ENCODE measurements at regions not wholly inside any gene's neighbourhood (a gene's known extent, or its start where the extent isn't known, plus 50 kb on each side); places are given as distances from the start of the nearest gene placed in this dataset.
A peak's percentile ranks its signal among the peaks of the same experiment; 100 is the strongest.

DNA sequence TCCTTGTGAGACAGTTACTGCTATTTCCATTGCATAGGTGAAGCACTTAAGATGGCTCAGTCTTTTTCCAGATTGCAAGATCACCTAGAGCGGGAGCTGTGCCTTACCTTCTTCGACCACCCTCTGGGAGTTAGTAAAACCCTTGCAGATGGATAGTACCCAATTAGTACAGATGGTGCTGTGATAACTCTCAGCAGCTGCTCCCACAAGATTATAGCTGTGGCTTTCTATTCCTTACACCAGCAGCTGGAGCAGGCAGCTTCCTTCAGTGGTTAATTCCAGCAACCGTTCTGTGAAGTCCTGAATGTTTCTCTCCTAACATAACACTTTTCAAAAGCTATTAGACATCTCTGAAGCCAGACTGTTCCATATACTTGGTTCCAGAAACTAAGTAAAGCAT, 796.8 kb downstream of the XPNPEP1 start (continued):
- TF ChIP-seq, protein P1, sequence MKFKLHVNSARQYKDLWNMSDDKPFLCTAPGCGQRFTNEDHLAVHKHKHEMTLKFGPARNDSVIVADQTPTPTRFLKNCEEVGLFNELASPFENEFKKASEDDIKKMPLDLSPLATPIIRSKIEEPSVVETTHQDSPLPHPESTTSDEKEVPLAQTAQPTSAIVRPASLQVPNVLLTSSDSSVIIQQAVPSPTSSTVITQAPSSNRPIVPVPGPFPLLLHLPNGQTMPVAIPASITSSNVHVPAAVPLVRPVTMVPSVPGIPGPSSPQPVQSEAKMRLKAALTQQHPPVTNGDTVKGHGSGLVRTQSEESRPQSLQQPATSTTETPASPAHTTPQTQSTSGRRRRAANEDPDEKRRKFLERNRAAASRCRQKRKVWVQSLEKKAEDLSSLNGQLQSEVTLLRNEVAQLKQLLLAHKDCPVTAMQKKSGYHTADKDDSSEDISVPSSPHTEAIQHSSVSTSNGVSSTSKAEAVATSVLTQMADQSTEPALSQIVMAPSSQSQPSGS (CRISPR knock-in tag; IDR thresholded peaks at IDR 0.05; ENCODE audit: borderline replicate concordance, low read depth), result no peak
- TF ChIP-seq IRF2 (CRISPR knock-in tag; IDR thresholded peaks at IDR 0.05; ENCODE audit: borderline replicate concordance, low read depth), result no peak

DNA sequence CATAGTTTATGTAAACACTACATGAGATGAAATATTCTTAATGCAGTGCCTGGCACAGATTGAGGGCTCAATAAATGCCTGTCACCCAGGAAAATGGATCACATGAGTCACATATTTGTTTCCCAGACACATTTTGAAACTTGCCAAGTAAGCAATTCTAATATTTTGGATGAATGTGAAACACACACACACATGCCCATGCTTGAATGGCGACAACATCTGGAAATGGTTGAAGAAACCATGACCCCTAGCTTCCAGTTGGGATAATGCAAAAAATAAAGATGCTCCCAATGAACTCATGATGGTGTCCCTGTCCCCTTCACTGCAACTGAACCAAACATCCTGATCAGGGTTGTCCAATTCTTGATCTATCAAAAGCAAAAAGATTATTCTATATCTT, 797.3 kb downstream of the XPNPEP1 start:
- CTCF ChIA-PET, result interaction anchor here (1.1 to 1.3 kb wide), 2 partner anchors 19 to 214 kb away, joined by 3 to 5 read pairs; no protein-coding TSS in a partner anchor
- Mint-ChIP-seq H3K36me3 (no peaks in the 10 kb centered on the region), H3K27ac (no peak overlapping the region), H3K4me3 (no peak overlapping the region), H3K4me1 (no peaks in the 10 kb centered on the region), H3K27me3 (ENCODE audit: low read depth) (no peaks in the 10 kb centered on the region), H3K9me3 (peaks cover 11% of the 10 kb centered on the region)
- POLR2A ChIA-PET, result no interaction called here
- ATAC-seq (peak; percentile 74), DNase-seq (ENCODE audit: low spot score) (no peak)
- TF ChIP-seq HMGA2 (CRISPR knock-in tag; IDR thresholded peaks at IDR 0.05) (no peak), ZNF416 (CRISPR knock-in tag; IDR thresholded peaks at IDR 0.05) (no peak), ELF4 (CRISPR knock-in tag; IDR thresholded peaks at IDR 0.05; ENCODE audit: low read depth) (no peak), ZNF219 (CRISPR knock-in tag; IDR thresholded peaks at IDR 0.05; ENCODE audit: borderline replicate concordance) (no peak), SMAD3 (CRISPR knock-in tag; IDR thresholded peaks at IDR 0.05; ENCODE audit: borderline replicate concordance) (no peak), RORB (CRISPR knock-in tag; IDR thresholded peaks at IDR 0.05) (no peak), ATF1 (CRISPR knock-in tag; IDR thresholded peaks at IDR 0.05) (no peak), TCF7 (CRISPR knock-in tag; IDR thresholded peaks at IDR 0.05; ENCODE audit: low read depth) (no peak)
- TF ChIP-seq, protein P2, sequence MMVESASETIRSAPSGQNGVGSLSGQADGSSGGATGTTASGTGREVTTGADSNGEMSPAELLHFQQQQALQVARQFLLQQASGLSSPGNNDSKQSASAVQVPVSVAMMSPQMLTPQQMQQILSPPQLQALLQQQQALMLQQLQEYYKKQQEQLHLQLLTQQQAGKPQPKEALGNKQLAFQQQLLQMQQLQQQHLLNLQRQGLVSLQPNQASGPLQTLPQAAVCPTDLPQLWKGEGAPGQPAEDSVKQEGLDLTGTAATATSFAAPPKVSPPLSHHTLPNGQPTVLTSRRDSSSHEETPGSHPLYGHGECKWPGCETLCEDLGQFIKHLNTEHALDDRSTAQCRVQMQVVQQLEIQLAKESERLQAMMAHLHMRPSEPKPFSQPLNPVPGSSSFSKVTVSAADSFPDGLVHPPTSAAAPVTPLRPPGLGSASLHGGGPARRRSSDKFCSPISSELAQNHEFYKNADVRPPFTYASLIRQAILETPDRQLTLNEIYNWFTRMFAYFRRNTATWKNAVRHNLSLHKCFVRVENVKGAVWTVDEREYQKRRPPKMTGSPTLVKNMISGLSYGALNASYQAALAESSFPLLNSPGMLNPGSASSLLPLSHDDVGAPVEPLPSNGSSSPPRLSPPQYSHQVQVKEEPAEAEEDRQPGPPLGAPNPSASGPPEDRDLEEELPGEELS (CRISPR knock-in tag; IDR thresholded peaks at IDR 0.05), result no peak
- TF ChIP-seq, protein P3, sequence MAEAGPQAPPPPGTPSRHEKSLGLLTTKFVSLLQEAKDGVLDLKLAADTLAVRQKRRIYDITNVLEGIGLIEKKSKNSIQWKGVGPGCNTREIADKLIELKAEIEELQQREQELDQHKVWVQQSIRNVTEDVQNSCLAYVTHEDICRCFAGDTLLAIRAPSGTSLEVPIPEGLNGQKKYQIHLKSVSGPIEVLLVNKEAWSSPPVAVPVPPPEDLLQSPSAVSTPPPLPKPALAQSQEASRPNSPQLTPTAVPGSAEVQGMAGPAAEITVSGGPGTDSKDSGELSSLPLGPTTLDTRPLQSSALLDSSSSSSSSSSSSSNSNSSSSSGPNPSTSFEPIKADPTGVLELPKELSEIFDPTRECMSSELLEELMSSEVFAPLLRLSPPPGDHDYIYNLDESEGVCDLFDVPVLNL (CRISPR knock-in tag; IDR thresholded peaks at IDR 0.05; ENCODE audit: borderline replicate concordance, low read depth), result no peak

DNA sequence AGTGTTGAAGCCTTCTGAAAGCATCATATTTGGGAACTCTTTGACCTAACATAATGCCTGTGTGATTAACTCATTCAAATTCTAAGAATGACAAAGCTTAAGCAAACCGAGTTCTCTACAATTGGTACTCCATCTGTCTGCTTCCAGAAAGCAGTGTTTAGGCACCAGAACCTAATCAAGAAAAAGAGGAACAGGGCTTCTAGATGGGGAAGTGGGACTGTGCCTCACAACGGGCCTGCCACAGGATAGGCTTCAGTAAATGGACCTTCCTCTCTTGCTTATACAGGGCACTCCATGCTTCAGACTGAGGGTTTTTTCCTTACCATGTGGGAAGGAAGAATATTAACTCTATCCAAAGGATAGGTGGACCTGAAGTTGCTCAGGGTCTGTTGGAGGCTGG, 808.1 kb downstream of the XPNPEP1 start:
- no peaks in the 10 kb centered on the region for H3K4me1 Mint-ChIP-seq
- H3K36me3 Mint-ChIP-seq, result peaks cover 19% of the 10 kb centered on the region
- ATAC-seq (no peak), DNase-seq (ENCODE audit: low spot score) (no peak)
- H3K4me3 Mint-ChIP-seq, result no peak overlapping the region
- peaks cover 6% of the 10 kb centered on the region for H3K27me3 Mint-ChIP-seq (ENCODE audit: low read depth)
- peaks cover 35% of the 10 kb centered on the region for H3K9me3 Mint-ChIP-seq
- no peak overlapping the region for H3K27ac Mint-ChIP-seq
- POLR2A ChIA-PET, result no interaction called here
- TF ChIP-seq IRF2 (CRISPR knock-in tag; IDR thresholded peaks at IDR 0.05; ENCODE audit: borderline replicate concordance, low read depth) (no peak), JAZF1 (CRISPR knock-in tag; IDR thresholded peaks at IDR 0.05) (no peak)
- TF ChIP-seq, protein P4, sequence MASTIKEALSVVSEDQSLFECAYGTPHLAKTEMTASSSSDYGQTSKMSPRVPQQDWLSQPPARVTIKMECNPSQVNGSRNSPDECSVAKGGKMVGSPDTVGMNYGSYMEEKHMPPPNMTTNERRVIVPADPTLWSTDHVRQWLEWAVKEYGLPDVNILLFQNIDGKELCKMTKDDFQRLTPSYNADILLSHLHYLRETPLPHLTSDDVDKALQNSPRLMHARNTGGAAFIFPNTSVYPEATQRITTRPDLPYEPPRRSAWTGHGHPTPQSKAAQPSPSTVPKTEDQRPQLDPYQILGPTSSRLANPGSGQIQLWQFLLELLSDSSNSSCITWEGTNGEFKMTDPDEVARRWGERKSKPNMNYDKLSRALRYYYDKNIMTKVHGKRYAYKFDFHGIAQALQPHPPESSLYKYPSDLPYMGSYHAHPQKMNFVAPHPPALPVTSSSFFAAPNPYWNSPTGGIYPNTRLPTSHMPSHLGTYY (CRISPR knock-in tag; IDR thresholded peaks at IDR 0.05), result no peak
- CTCF ChIA-PET, result no interaction called here

DNA sequence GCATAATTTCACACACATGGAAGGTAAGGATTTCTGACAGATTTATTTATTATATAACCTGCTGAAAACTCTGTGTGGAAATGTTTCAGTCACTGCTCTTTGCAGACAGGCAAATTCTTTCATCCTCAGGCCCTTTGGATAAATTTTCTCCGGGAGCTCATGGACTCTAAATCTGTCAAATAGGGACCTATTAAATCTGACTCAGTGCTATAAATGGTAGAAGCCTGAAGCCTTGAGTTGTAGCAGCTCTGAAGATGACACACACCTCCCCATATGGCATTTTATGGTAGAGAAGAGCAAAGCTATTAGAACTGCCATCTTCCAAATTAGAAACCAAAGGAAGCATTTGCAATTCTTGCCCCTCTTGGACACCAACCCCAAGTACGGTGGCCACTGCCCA, 808.7 kb downstream of the XPNPEP1 start:
- Mint-ChIP-seq H3K4me3 (no peak overlapping the region), H3K4me1 (no peaks in the 10 kb centered on the region), H3K36me3 (peaks cover 19% of the 10 kb centered on the region), H3K27ac (no peak overlapping the region), H3K27me3 (ENCODE audit: low read depth) (peaks cover 11% of the 10 kb centered on the region), H3K9me3 (peaks cover 31% of the 10 kb centered on the region)
- no peak for ATAC-seq
- ChIA-PET CTCF (no interaction called here), POLR2A (no interaction called here)
- no peak for DNase-seq (ENCODE audit: low spot score)
- TF ChIP-seq OVOL2 (CRISPR knock-in tag; IDR thresholded peaks at IDR 0.05; ENCODE audit: borderline replicate concordance), result no peak
- TF ChIP-seq CREM (CRISPR knock-in tag; IDR thresholded peaks at IDR 0.05), result no peak
- TF ChIP-seq FOXJ3 (CRISPR knock-in tag; IDR thresholded peaks at IDR 0.05; ENCODE audit: borderline replicate concordance), result no peak
- TF ChIP-seq, protein P5, sequence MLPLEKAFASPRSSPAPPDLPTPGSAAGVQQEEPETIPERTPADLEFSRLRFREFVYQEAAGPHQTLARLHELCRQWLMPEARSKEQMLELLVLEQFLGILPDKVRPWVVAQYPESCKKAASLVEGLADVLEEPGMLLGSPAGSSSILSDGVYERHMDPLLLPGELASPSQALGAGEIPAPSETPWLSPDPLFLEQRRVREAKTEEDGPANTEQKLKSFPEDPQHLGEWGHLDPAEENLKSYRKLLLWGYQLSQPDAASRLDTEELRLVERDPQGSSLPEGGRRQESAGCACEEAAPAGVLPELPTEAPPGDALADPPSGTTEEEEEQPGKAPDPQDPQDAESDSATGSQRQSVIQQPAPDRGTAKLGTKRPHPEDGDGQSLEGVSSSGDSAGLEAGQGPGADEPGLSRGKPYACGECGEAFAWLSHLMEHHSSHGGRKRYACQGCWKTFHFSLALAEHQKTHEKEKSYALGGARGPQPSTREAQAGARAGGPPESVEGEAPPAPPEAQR (CRISPR knock-in tag; IDR thresholded peaks at IDR 0.05), result no peak
- TF ChIP-seq, protein P6, sequence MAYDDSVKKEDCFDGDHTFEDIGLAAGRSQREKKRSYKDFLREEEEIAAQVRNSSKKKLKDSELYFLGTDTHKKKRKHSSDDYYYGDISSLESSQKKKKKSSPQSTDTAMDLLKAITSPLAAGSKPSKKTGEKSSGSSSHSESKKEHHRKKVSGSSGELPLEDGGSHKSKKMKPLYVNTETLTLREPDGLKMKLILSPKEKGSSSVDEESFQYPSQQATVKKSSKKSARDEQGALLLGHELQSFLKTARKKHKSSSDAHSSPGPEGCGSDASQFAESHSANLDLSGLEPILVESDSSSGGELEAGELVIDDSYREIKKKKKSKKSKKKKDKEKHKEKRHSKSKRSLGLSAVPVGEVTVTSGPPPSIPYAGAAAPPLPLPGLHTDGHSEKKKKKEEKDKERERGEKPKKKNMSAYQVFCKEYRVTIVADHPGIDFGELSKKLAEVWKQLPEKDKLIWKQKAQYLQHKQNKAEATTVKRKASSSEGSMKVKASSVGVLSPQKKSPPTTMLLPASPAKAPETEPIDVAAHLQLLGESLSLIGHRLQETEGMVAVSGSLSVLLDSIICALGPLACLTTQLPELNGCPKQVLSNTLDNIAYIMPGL (CRISPR knock-in tag; IDR thresholded peaks at IDR 0.05), result no peak
- TF ChIP-seq, protein P7, sequence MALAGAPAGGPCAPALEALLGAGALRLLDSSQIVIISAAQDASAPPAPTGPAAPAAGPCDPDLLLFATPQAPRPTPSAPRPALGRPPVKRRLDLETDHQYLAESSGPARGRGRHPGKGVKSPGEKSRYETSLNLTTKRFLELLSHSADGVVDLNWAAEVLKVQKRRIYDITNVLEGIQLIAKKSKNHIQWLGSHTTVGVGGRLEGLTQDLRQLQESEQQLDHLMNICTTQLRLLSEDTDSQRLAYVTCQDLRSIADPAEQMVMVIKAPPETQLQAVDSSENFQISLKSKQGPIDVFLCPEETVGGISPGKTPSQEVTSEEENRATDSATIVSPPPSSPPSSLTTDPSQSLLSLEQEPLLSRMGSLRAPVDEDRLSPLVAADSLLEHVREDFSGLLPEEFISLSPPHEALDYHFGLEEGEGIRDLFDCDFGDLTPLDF (CRISPR knock-in tag; IDR thresholded peaks at IDR 0.05), result no peak

Measured in WTC11 (cell line).